Naive B cell (primary cell): ENCODE measurements at regions not wholly inside any gene's neighbourhood (a gene's known extent, or its start where the extent isn't known, plus 50 kb on each side); places are given as distances from the start of the nearest gene placed in this dataset.

Source experiments
- ATAC-seq, 2 donors: fragments of 150-1000 bp; cut with Tn5 transposase; 2 replicates each; pipeline ENCODE4 v1.10.0; 2021; ENCODE audit warnings: low read depth in 2 of 2, mild to moderate bottlenecking in 2 of 2, moderate library complexity in 2 of 2
- DNase-seq: peaks from one replicate; pipeline ENCODE4 v3.0.0; 2022
- H3K27ac Mint-ChIP-seq, 6 donors: one replicate each; pipeline ENCODE4 v1.8.0; 2020 to 2022; ENCODE audit warnings: mild to moderate bottlenecking in 6 of 6, mixed read lengths in 6 of 6, moderate library complexity in 5 of 6, inconsistent platforms in 2 of 6
- H3K27me3 Mint-ChIP-seq, 3 donors: one replicate each; pipeline ENCODE4 v1.8.0; 2021 to 2022; ENCODE audit warnings: mixed read lengths in 3 of 3, mild to moderate bottlenecking in 1 of 3
- H3K36me3 Mint-ChIP-seq, 2 donors: one replicate each; pipeline ENCODE4 v1.8.0; 2020 to 2022; ENCODE audit warnings: mixed read lengths in 2 of 2, inconsistent platforms in 1 of 2, mild to moderate bottlenecking in 1 of 2
- H3K4me1 Mint-ChIP-seq, 3 donors: one replicate each; pipeline ENCODE4 v1.8.0; 2020 to 2022; ENCODE audit warnings: mixed read lengths in 3 of 3, inconsistent platforms in 1 of 3, mild to moderate bottlenecking in 1 of 3, moderate library complexity in 1 of 3
- H3K4me3 Mint-ChIP-seq, 8 donors: one replicate each; pipeline ENCODE4 v1.8.0; 2020 to 2022; ENCODE audit warnings: mild to moderate bottlenecking in 8 of 8, mixed read lengths in 8 of 8, moderate library complexity in 8 of 8, inconsistent platforms in 2 of 8
- H3K9me3 Mint-ChIP-seq, 7 donors: one replicate each; pipeline ENCODE4 v1.8.0; 2020 to 2022; ENCODE audit warnings: mixed read lengths in 7 of 7, mild to moderate bottlenecking in 5 of 7, inconsistent platforms in 2 of 7, moderate library complexity in 1 of 7

GRCh38 chr3:72560846-72561675 lies 287.2 kb downstream of the SHQ1 start:
- H3K4me3 Mint-ChIP-seq: no peak overlapping the region
- peaks cover 18 to 32% of the 10 kb centered on the region in 2 donors for H3K36me3 Mint-ChIP-seq
- no peak overlapping the region for H3K27ac Mint-ChIP-seq
- H3K4me1 Mint-ChIP-seq: peaks cover 27 to 30% (median 27%) of the 10 kb centered on the region in 3 donors
- peaks cover 7 to 13% (median 7%) of the 10 kb centered on the region in 3 donors for H3K27me3 Mint-ChIP-seq
- ATAC-seq (no peak), DNase-seq (no peak)
- peaks cover 10 to 32% (median 24%) of the 10 kb centered on the region in 7 donors for H3K9me3 Mint-ChIP-seq

DNA sequence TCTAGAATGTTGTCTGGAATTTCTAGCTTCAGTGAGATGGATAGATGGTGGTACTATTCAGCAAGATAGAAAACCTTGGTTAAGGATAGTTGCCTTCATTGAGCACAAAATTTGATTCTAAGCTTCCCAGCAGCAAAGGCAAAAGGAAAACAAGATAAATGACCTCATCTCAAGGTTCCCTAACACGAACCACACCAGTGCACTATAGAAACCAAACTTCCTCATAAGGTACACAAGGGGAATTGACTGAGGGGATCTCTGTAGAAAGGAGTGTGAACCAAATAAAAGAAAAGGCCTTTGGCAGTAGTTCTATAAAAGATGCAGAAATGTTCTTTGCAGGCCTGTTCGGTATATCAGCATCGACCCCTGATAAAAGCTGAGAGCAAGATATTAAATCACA lies 288.9 kb downstream of the SHQ1 start:
- H3K27me3 Mint-ChIP-seq: peaks cover 6 to 8% (median 7%) of the 10 kb centered on the region in 3 donors
- peaks cover 18 to 39% of the 10 kb centered on the region in 2 donors for H3K36me3 Mint-ChIP-seq
- peak; percentile 27 for DNase-seq
- peak; percentile 89 to 95 for ATAC-seq
- H3K9me3 Mint-ChIP-seq: peaks cover 10 to 38% (median 26%) of the 10 kb centered on the region in 7 donors
- H3K4me1 Mint-ChIP-seq: peaks cover 27 to 30% (median 27%) of the 10 kb centered on the region in 3 donors
- H3K4me3 Mint-ChIP-seq: peak overlapping the region in 3 of 8 donors; percentile 43 to 65 (median 58)
- peak overlapping the region in 3 of 6 donors; percentile 17 to 47 (median 47) for H3K27ac Mint-ChIP-seq

- H3K27me3 Mint-ChIP-seq: peaks cover 6 to 8% (median 7%) of the 10 kb centered on the region in 3 donors
- DNase-seq (no peak), ATAC-seq (peak in 1 of 2 donors; percentile 20)
- peak overlapping the region in 5 of 8 donors; percentile 5 to 68 (median 40) for H3K4me3 Mint-ChIP-seq
- peaks cover 10 to 38% (median 26%) of the 10 kb centered on the region in 7 donors for H3K9me3 Mint-ChIP-seq
- H3K27ac Mint-ChIP-seq: peak overlapping the region in 2 of 6 donors; percentile 78 to 82
- H3K4me1 Mint-ChIP-seq: peaks cover 27 to 30% (median 27%) of the 10 kb centered on the region in 3 donors
- peaks cover 18 to 39% of the 10 kb centered on the region in 2 donors for H3K36me3 Mint-ChIP-seq
Measured at GRCh38 chr3:72558001-72558400, 290.2 kb downstream of the SHQ1 start.

DNA sequence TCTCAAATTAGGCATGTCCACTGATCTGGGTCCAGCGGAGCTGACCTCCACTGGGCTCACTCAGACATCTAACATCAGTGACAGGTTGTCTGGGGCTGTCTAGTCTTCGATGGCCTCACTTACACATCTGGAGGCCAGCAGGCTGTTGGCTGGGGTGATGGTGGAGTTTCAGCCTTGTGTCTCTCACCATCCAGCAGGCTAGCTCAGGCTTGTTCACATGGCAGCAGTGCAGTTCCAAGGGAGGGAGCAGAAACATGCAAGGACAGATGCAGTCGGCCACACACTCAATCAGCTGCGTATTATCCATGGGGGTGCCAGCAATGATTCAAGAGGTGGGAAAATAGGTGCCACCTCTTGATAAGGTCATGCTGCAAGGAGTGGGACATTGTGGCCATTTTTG lies 292.5 kb downstream of the SHQ1 start:
- Mint-ChIP-seq H3K4me1 (peaks cover 29 to 33% (median 30%) of the 10 kb centered on the region in 3 donors), H3K27me3 (peaks cover 0 to 8% (median 5%) of the 10 kb centered on the region in 3 donors), H3K27ac (peak overlapping the region in 1 of 6 donors; percentile 14), H3K36me3 (peaks cover 18 to 31% of the 10 kb centered on the region in 2 donors), H3K9me3 (peaks cover 10 to 31% (median 20%) of the 10 kb centered on the region in 7 donors), H3K4me3 (no peak overlapping the region)
- no peak for ATAC-seq
- DNase-seq: no peak

DNA sequence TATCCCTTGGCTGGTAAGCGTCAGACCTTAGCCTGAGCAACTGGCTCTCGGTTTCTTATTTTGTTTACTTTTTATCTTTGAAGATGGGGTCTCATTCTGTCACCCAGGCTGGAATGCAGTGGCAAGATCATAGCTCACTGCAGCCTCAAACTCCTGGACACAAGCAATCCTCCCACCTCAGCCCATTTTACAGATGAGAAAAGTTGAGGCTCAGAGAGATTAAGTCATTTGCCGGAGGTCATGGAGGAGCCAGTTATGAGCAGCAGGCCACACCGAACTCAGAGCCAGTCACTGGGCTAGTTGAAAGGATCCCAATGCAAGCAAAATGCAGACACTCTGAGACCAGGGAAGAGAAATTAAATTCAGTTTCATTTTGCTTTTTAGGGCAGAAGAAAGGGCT lies 293.6 kb downstream of the SHQ1 start:
- ATAC-seq: no peak
- H3K27me3 Mint-ChIP-seq: peaks cover 0 to 10% (median 8%) of the 10 kb centered on the region in 3 donors
- H3K9me3 Mint-ChIP-seq: peaks cover 10 to 31% (median 20%) of the 10 kb centered on the region in 7 donors
- H3K27ac Mint-ChIP-seq: peak overlapping the region in 2 of 6 donors; percentile 37 to 83
- peaks cover 38 to 40% (median 40%) of the 10 kb centered on the region in 3 donors for H3K4me1 Mint-ChIP-seq
- no peak overlapping the region for H3K4me3 Mint-ChIP-seq
- H3K36me3 Mint-ChIP-seq: peaks cover 18 to 31% of the 10 kb centered on the region in 2 donors
- DNase-seq: no peak

DNA sequence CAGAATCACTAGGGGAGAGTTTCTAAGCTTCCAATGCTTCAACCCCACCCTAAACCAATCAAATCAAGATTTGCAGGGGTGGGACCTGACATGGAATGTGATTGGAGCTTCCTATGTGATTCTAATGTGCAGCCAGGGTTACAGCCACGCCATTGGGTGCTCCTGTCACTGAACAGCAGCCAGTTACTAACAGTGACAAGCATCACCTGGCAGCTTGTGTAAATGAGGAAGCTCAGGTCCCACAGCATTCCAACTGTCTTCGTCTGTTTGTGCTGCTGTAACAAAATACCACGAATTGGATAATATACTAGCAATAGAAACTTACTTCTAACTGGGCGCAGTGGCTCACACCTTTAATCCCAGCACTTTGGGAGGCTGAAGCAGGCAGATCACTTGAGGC lies 294.9 kb downstream of the SHQ1 start:
- Mint-ChIP-seq H3K9me3 (peaks cover 10 to 26% (median 17%) of the 10 kb centered on the region in 7 donors), H3K4me1 (peaks cover 33 to 37% (median 33%) of the 10 kb centered on the region in 3 donors), H3K27ac (no peak overlapping the region), H3K4me3 (no peak overlapping the region), H3K27me3 (peaks cover 7 to 10% (median 8%) of the 10 kb centered on the region in 3 donors), H3K36me3 (peaks cover 13 to 30% of the 10 kb centered on the region in 2 donors)
- DNase-seq: no peak
- ATAC-seq: no peak

GRCh38 chr3:72550582-72551262 lies 297.5 kb downstream of the SHQ1 start:
- Mint-ChIP-seq H3K9me3 (peaks cover 0 to 3% (median 2%) of the 10 kb centered on the region in 7 donors), H3K36me3 (peaks cover 0 to 4% of the 10 kb centered on the region in 2 donors), H3K27me3 (peaks cover 8 to 14% (median 9%) of the 10 kb centered on the region in 3 donors), H3K4me1 (peaks cover 21 to 26% (median 24%) of the 10 kb centered on the region in 3 donors), H3K27ac (peak overlapping the region in 5 of 6 donors; percentile 2 to 96 (median 80)), H3K4me3 (peak overlapping the region in 6 of 8 donors; percentile 11 to 91 (median 78))
- ATAC-seq: peak in 1 of 2 donors; percentile 40
- DNase-seq: no peak

- ATAC-seq: peak; percentile 47 to 56
- peak overlapping the region in 7 of 8 donors; percentile 62 to 91 (median 82) for H3K4me3 Mint-ChIP-seq
- no peaks in the 10 kb centered on the region for H3K9me3 Mint-ChIP-seq
- peaks cover 21 to 26% (median 24%) of the 10 kb centered on the region in 3 donors for H3K4me1 Mint-ChIP-seq
- DNase-seq: no peak
- peaks cover 8 to 14% (median 9%) of the 10 kb centered on the region in 3 donors for H3K27me3 Mint-ChIP-seq
- peak overlapping the region; percentile 2 to 96 (median 84) for H3K27ac Mint-ChIP-seq
- H3K36me3 Mint-ChIP-seq: no peaks in the 10 kb centered on the region
Measured at GRCh38 chr3:72549761-72550581, 298.3 kb downstream of the SHQ1 start.

- DNase-seq: no peak
- Mint-ChIP-seq H3K9me3 (no peaks in the 10 kb centered on the region), H3K4me1 (peaks cover 21 to 26% (median 24%) of the 10 kb centered on the region in 3 donors), H3K36me3 (no peaks in the 10 kb centered on the region), H3K27ac (peak overlapping the region in 1 of 6 donors; percentile 62), H3K27me3 (peaks cover 8 to 14% (median 9%) of the 10 kb centered on the region in 3 donors), H3K4me3 (peak overlapping the region in 4 of 8 donors; percentile 34 to 79 (median 58))
- ATAC-seq: no peak
Measured at GRCh38 chr3:72548981-72549380, 299.3 kb downstream of the SHQ1 start.

GRCh38 chr3:72548461-72548860 lies 299.8 kb downstream of the SHQ1 start:
- ATAC-seq (no peak), DNase-seq (no peak)
- Mint-ChIP-seq H3K27me3 (peaks cover 8 to 14% (median 9%) of the 10 kb centered on the region in 3 donors), H3K9me3 (no peaks in the 10 kb centered on the region), H3K36me3 (no peaks in the 10 kb centered on the region), H3K27ac (peak overlapping the region in 1 of 6 donors; percentile 62), H3K4me1 (peaks cover 21 to 26% (median 24%) of the 10 kb centered on the region in 3 donors), H3K4me3 (peak overlapping the region in 2 of 8 donors; percentile 74 to 79)

DNA sequence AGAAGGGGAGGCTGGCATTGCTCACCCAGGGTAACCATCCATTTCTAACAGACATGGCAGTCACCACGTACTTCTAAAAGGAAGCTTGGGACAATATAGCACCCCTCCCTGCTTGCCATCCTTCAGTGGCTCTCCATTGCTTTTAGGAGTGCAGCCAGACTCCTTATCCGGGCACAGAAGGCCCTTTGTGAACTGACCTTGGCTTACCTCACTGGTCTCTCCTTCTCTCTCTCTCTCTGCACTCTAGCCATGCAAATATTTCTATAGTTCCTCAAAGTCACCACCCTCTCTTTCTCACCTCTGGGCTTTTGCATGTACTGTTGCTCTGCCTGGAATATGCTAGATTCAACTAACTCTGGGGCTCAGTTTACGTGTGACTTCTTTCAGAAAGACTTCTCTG lies 301.1 kb downstream of the SHQ1 start:
- Mint-ChIP-seq H3K9me3 (no peaks in the 10 kb centered on the region), H3K4me3 (no peak overlapping the region), H3K27me3 (peaks cover 8 to 14% (median 13%) of the 10 kb centered on the region in 3 donors), H3K27ac (peak overlapping the region in 2 of 6 donors; percentile 16 to 31), H3K4me1 (peaks cover 21 to 26% (median 24%) of the 10 kb centered on the region in 3 donors), H3K36me3 (no peaks in the 10 kb centered on the region)
- no peak for DNase-seq
- ATAC-seq: no peak

DNA sequence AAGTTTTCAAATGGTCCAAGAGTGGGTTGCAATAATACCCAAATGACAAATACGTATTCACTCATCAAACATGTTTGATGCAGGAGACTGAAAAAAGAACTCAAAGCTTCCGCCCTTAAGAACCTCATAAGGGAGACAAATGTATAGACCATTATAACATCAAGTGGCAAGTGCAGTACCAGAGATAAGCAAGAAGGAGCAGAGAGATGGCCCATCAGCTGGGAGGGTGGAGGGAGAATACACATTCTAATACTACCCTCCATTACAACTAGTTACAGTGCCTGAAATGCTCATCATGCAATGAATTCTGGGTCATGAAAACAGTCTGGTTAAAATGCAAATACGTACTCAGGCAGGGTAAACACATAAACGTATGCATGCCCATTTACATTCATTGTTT lies 304.0 kb downstream of the SHQ1 start:
- ATAC-seq (no peak), DNase-seq (no peak)
- Mint-ChIP-seq H3K9me3 (peaks cover 0 to 8% (median 0%) of the 10 kb centered on the region in 7 donors), H3K36me3 (no peaks in the 10 kb centered on the region), H3K4me1 (peaks cover 9 to 20% (median 13%) of the 10 kb centered on the region in 3 donors), H3K4me3 (no peak overlapping the region), H3K27me3 (peaks cover 8 to 14% (median 8%) of the 10 kb centered on the region in 3 donors), H3K27ac (no peak overlapping the region)
